ENCODE measurements at regions not wholly inside any gene's neighbourhood (a gene's known extent, or its start where the extent isn't known, plus 50 kb on each side); places are given as distances from the start of the nearest gene placed in this dataset.
"Not testable (repeated sequence)": the region's sequence is repeated elsewhere in the genome, so short reads cannot be mapped to it uniquely, and the experiment has no call there.

DNA sequence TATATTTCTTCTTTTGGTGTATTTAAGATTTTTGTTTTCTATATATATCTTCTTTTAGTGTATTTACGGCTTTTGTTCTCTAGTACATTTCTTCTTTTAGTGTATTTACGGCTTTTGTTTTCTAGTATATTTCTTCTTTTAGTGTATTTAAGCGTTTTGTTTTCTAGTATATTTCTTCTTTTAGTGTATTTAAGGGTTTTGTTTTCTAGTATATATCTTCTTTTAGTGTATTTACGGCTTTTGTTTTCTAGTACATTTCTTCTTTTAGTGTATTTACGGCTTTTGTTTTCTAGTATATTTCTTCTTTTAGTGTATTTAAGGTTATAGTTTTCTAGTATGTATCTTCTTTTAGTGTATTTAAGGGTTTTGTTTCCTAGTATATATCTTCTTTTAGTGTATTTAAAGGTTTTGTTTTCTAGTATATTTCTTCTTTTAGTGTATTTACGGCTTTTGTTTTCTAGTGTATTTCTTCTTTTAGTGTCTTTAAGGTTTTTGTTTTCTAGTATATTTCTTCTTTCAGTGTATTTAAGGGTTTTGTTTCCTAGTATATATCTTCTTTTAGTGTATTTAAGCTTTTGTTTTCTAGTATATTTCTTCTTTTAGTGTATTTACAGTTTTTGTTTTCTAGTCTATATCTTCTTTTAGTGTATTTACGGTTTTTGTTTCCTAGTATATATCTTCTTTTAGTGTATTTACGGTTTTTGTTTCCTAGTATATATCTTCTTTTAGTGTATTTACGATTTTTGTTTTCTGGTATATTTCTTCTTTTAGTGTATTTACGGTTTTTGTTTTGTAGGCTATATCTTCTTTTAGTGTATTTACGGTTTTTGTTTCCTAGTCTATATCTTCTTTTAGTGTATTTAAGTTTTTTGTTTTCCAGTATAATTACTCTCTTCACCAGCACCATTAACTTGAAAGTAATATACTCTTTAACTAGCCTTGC, 249.4 kb downstream of the SHOX start:
- DNase-seq, result not testable (repeated sequence)

DNA sequence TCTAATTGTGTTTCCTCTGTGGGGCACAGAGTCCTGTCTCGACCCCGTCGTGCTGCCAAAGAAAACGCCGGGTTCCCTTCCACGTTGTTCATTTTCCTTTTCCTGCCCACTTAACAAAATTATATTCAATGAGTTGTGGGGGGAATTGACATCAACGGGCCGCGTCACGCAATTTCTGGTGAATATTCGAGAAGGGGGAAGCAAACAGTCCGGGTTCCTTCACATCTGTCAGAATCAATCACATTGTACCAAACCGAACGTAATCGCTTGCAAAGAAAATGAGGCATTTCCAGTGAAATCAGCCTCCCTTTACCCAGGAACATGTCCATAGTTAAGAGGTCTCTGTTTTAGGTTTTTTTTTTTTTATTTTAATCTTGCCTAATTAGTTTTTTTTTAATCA, 243.5 kb downstream of the SHOX start:
- DNase-seq, result no peak

DNA sequence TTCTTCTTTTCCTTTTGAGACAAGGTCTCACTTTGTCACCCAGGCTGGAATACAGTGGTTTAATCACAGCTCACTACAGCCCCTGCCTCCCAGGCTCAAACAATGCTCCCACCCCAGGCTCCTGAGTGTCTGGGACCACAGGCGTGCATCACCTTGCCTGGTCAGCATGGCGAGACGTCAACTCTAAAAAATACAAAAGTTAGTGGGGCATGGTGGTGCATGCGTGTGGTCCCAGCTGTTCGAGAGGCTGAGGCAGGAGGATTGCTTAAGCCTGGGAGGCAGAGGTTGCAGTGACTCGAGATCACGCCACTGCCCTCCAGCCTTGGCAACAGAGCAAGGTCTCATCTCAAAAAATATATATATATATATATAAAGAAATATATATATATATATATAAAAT, 242.4 kb downstream of the SHOX start:
- DNase-seq, result no peak

DNA sequence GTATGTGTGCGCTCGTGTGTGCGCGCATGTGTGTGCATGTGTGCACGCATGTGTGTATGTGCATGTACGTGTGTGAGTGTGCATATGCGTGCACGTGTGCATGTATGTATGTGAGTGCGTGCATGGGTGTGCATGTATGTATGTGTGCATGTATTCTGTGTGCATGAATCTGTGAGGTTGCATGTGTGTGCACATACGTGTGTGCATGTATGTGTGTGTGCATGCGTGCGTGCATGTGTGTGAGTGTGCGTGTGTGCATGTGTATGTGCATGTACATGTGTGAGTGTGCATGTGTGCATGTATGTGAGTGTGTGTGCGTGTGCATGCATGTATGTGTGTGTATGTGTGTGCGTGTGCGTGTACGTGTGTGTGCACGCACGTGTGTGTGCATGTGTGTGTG, 241.5 kb downstream of the SHOX start:
- no peak for DNase-seq

DNA sequence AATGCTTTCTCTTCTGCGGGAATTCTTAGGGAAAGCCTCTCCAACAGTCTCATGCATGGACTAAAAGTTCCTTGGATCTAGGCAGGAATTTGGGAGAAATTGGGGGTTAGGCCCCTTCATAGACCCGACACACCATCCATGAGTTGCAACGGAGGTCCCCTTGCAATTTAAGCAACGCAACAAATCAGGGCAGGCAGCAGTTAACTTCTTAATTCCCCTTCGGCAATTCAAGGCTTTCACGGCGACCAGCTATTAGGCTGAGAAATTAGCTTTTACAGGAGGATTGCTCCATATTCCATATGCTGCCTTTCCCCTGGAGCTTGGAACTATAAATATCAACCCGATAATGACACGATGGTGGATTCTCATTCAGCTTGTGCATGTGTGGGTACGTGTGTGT, 241.0 kb downstream of the SHOX start:
- no peak for DNase-seq

DNA sequence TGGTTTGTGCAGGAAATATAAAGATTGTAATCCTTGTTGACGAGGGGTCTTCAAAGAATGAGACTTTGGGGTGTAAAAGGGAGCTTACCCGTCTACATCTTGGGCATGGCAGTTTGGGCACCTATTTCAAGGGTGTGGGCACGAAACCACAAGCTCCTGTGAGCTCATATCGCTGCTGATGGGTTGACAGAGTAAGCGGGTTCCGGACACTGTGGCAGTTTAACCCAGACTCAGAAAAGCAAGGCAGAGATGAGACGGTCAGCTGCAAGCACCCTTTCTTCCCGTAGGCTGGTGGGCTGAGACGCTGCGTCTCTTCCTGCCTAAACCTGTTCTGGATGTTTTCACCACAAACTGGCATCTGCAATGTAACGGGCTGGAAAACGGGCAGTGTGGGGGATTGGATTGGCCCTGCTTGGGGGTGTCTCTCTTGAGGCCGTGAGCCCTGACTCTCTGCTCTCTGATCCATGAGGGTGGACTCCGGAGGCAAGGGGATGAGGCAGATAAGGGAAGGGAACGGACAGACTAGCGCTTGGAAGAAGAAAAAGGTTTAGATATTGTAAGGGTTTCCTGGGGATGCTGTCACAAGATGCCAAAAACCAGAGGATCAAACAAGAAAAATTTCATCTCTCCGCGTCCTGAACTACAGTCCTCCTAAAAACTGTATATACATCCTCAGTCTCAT, 237.5 kb downstream of the SHOX start:
- no peak for DNase-seq

DNA sequence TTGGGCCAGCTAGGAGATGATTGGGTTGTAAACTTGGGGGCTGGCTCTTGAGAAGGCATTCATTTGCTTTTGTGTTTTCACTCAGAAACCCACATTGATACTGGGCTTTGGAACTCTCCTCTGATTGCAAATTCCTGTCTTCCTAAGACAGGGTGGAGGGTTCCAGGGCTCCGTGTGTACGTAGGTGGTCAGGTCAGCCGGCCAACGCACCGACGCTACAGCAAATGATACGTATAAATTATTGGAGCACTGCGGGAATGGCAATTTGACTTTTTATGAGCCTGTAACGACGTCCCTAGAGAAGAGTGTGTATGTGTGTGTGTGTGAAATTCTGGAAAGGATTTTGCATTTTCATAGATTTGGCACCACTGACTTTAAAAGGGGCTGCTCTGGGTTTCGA, 236.9 kb downstream of the SHOX start:
- DNase-seq, result no peak

DNA sequence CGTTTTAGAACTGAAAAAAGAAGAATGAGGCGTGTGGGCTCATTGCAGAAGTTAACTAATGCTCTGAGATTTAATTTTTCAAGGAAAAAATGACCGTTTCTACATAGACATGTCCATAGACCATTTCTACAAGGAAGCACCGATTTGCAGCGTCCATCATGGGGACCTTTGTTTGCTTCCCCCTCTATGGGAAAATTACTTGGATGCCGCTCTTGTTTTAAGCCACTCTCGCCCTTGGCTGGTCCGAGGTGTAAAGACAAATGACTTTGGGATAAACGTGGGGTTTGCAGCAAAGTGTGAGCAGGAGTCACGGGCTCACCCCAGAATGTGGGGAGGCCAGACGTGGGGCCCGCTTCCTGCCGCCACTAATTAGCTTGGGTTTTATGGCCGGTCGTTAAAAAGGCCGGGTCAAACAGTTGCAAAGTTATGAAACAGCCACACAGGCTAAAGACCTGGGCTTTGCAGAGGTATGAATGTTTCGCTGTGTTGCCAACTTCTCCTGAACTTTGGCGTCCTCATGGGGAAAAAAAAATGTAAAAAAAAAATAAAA, 235.9 kb downstream of the SHOX start:
- DNase-seq, result no peak

DNA sequence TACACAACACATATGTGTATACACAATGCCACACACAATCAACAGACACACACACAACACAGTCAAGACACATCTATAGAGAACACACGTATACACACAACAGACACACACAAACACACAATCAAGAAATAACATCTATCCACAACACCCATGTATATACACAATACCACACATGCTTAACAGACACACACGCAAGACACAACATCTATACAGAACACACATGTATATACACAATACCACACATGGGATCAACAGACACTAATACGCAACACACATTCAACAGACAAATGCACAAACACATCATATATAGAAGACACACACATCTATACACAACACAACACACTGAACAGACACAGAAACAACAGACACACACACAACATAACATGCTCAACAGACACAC, 234.8 kb downstream of the SHOX start:
- no peak for DNase-seq

DNA sequence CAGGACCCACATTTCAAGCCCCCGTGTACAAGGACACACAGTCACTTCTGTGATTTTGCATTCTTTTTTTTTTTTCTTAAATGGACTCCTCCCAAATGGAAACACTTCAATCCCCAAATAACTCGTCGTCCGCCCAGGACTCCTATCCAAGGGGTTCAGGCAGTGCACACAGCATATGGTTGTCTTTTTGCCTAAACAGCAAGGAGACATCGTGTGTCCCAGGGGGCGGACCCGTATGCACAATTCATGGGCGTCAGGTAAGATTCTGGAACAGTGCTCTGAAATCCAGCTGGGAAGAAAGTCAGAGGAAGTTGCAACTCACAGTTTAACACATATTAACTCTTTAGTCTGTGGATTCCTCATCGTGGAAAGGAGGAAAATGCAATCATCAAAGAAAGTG, 231.3 kb downstream of the SHOX start:
- DNase-seq, result no peak

DNA sequence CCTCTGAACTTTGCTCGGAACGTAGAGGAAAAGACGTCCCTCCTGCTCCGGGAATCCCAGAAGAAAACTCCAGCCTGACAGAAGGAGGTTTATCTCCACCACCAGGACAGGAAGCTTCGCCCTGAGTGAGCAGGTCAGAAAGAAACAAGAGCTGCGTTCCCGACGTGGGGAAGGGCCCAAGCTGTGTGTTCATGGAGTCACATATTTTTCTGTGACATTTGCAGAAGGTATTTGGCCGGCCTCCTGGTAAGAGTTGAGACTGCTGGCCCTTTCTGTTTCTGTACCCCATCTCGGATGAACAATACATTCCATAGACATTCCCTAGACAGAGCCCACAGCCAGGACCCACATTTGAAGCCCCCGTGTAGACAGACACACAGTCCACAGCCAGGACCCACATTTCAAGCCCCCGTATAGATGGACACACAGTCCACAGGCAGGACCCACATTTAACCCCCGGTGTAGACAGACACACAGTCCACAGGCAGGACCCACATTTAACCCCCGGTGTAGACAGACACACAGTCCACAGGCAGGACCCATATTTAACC, 230.8 kb downstream of the SHOX start:
- no peak for DNase-seq

DNA sequence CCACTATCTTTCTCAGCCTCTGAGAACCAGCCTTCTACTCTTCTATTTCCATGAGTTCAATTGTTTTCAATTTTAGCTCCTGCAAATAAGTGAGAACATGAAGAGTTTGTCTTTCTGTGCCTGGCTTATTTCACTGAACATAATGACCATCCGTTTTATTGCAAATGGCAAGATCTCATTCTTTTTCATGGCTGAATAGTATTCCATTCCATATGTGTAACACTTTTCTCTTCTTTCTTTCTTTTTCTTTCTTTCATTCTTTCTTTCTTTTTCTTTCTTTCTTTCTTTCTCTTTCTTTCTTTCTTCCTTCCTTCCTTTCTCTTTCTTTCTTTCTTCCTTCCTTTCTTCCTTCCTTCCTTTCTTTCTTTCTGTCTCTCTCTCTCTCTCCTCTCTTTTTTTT, 228.7 kb downstream of the SHOX start:
- DNase-seq, result no peak

DNA sequence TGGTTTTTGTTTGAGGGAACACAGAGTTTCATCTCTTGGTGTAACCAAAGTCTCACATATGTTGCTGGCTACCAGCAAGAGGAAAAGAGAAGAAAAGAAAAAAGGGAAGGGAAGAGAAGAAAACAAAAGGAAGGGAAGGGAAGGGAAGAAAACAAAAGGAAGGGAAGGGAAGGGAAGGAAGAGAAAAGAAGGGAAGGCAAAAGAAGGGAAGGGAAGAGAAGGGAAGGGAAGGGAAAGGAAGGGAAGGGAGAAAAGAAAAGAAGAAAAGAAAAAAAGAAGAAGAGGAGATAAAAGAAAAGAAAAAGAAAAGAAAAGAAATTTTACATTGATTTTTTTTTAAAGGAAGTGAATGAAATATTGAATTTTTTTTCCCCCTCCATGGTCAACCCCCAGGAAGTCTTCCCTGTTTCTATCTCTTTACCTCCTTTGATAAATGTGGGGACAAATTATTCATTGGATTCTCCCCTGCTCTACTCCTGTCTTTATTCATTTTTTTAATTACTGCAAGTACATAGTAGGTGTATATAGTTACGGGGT, 228.0 kb downstream of the SHOX start:
- DNase-seq, result no peak

DNA sequence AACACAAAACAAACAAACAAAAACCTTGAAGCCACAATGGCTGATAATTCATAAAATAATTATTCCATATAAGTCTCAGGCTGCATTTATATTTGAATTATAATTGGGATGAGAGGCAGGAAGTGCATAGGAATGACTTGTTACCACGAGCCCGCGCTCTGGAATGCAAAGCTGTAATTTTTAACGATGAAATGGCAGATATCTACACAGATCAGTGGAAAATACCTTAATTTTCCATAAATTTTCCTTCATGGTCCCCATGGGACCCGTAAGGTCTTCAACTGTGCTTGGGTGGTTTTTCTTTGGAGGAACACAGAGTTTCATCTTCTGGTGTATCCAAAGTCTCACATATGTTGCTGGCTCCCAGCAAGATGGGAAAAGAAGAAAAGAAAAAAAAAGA, 226.8 kb downstream of the SHOX start:
- peak; percentile 5 for DNase-seq

DNA sequence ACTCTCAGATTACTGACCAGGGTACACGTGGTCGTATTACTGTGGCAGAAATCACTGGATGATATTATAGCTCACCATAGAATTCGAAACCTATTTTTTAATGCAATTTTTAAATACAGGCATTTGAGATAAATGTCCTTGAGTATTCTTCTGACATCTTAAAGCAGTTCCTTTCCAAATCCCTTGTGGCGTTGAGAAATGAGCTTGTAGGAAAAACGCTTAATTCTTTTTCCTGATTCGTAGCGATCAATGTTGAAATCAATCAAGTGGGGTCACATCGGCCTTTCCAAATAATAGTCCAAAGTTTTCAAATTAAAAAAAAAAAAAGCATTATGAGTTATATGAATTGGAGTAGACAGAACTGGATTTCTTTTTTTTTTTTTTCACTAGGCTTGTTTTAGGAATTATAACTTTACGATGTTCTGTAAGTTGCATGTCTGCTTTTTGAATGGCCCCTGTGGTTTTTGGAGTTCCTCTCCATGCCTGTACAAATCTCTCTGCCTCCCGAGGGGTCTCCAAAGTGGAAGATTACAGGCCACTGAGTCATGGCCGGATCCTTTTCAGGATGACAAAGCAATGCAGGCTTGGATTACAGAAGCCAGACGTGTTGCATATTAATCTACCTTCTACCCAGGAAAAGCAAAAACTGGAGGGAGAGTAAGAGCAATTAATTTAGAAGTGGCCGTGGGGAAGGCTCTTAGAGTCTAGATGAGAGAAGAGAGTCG, 226.1 kb downstream of the SHOX start:
- DNase-seq, result peak; percentile 44

DNA sequence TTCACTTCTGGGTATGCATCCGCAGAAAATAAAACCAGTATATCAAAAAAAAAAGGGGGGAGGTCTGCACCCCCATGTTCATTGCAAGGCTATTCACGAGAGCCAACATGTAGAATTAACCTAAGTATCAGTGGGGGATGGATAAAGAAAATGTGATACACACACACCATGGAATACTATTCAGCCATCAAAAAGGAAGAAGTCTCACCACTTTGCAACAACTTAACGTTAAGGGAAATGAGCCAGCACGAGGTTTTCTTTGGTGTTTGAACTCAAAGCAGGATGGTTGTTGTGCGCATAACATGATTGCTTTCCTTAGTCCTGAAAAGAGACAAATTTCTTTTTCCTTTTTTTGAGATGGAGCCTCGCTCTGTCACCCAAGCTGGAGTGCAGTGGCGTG, 222.7 kb downstream of the SHOX start:
- DNase-seq, result no peak

DNA sequence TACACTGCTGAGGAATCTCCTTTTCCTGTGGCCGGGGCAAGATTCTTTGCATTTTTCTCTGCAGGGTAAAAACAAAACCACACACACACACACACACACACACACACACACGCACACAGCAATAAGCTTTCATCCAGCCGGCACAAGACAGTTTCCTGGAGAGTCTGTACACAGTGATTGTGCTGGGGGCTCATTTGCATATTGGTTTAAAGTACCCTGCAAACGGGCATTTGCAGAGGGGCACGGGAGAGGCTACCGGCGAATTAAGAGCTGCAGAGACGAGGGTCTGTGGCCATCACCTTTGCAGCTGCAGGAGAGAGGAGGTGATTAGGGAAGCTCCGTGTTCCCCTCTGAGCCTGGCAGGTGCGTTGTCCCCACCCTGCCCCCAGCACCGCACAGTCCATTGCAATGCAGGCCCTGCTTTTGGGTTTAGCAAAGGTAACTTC, 219.9 kb downstream of the SHOX start:
- no peak for DNase-seq

DNA sequence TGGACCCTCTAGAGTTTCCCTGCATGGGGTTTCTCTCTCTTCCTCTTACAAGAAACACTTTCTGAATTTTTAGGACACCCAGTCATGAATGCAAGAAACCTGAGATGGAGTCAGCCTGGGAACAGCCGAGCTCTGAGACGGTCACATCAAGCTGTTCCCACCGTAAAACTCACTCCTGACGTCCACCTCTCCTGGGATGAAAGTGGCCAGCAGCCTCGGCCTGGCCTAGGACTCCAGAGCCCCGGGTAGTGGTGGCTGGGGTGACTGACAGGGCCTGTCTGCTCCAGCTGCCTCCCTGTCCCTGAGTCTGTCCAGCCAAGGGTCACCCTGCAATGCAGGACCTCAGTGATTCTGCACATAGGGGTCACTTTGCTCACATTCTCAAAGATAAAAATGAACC, 217.8 kb downstream of the SHOX start:
- no peak for DNase-seq

DNA sequence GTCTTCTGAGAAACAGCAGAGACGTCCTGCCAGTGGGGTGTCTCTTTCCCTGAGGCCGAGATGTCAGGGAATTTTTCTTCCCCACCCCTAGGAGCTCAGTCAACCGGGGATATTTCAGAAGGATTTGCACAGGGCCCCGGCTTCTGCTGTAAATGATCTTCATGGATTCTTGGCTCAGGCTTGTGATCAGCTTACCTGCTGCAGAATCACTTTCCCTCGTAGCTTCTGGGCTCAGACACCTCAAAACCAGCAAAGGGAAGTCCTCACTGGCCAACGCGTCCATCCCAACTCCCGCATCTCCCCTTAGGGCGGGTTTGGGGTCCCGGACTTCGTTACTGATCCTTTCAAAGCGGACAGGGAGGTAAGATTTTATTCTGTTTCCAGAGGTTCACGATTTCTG, 212.7 kb downstream of the SHOX start:
- DNase-seq, result no peak

DNA sequence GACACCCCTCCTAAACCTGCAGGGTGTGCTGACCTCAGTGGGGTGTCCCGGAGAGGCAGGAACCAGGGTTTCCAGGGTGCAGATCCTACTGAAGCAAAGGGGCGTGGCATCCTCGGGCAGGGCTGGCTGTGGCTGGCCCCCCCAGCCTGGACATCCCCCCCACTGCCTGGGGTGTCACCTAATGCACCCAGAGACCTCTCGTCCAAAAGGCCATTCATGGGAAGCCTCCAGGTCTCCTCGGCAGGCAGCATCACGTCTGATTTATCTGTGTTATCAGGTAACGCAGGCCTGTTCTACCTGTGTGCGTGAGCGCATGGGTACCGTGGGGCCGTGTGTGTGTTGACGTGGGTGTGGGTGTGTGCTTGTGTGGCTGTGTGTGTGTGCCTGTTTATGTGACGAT, 210.0 kb downstream of the SHOX start:
- no peak for DNase-seq

DNA sequence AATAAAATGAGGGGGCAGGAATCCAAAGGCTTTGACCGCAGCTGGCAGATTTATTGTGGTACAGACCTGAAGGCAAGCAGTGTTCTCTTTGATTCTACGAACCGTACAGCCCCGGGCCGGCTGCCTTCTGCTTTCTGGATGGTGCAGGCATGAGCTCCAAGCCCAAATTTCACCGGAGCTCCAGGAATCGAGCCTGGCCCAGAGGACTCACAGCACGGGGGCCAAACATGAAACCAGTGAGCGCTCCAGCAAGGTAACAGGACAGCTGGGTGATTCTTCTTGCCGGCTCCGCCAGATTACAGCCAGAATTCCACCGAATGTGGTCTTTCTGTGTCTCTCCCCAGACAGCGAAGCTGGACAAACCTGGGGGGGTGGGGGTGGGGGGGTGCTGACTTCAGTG, 208.1 kb downstream of the SHOX start:
- DNase-seq, result not testable (repeated sequence)

DNA sequence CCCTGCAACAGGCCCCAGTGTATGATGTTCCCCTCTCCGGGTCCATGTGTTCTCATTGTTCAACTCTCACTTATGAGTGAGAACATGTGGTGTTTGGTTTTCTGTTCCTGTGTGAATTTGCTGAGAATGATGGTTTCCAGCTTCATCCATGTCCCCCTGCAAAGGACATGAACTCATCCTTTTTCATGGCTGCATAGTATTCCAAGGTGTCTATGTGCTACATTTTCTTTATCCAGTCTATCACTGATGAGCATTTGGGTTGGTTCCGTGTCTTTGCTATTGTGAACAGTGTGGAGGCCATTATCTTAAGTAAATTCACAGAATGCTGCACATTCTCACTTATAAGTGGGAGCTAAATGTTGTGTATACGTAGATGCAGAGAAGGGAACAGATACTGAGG, 205.3 kb downstream of the SHOX start:
- not testable (repeated sequence) for DNase-seq

DNA sequence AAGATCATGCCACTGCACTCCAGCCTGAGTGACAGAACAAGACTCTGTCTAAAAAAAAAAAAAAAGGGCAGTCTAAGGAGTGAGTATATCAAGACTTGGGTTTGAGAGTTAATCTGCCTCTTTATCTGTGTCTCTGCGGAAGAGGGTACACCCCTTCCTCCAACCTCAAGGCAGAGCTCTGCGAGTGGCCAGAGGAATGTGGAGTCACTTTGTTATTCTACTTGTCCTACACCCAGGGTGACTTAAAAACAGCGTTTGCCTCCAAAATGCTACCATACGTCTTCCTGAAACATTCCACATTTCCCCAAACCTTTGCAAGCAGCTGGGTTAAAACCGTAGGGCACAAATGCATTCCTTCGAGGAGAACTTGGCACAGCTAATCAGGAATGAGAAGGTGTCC, 199.9 kb downstream of the SHOX start:
- DNase-seq, result no peak
